BE2C (cell line): ENCODE measurements at regions not wholly inside any gene's neighbourhood (a gene's known extent, or its start where the extent isn't known, plus 50 kb on each side); places are given as distances from the start of the nearest gene placed in this dataset.

Source experiments
- DNase-seq: peaks from one replicate; pipeline ENCODE4 v3.0.0-alpha.2; 2020
- H3K27me3 ChIP-seq: fragments of 250-450 bp; sonication (Bioruptor Pico); 2 replicates; pipeline ENCODE4 v1.5.1; 2020; ENCODE audit warnings: mild to moderate bottlenecking
- H3K36me3 ChIP-seq: fragments of 250-450 bp; sonication (Bioruptor Pico); 2 replicates; pipeline ENCODE4 v1.5.1; 2020; ENCODE audit warnings: mild to moderate bottlenecking
- H3K4me1 ChIP-seq: fragments of 250-450 bp; sonication (Bioruptor Pico); 2 replicates; pipeline ENCODE4 v1.5.1; 2020
- H3K4me3 ChIP-seq: 2 replicates; pipeline ENCODE4 v1.5.1; 2011; ENCODE audit warnings: low read depth, low read length
- H3K9me3 ChIP-seq: fragments of 250-450 bp; sonication (Bioruptor Pico); 2 replicates; pipeline ENCODE4 v1.5.1; 2020
- CTCF ChIP-seq: IDR thresholded peaks from 2 replicates; pipeline ENCODE4 v1.5.1; 2012; ENCODE audit warnings: mild to moderate bottlenecking, low read depth, low read length

- no peak overlapping the region for H3K4me3 ChIP-seq
- H3K9me3 ChIP-seq, result no peaks in the 10 kb centered on the region
- no peaks in the 10 kb centered on the region for H3K4me1 ChIP-seq
- no peak for DNase-seq
- no peaks in the 10 kb centered on the region for H3K36me3 ChIP-seq
- no peak for TF ChIP-seq CTCF
- no peaks in the 10 kb centered on the region for H3K27me3 ChIP-seq
Observed at GRCh38 chr5:120380644-120381043, 83.5 kb upstream of the PRR16 start.

- no peak for DNase-seq
- no peaks in the 10 kb centered on the region for H3K4me1 ChIP-seq
- no peak for TF ChIP-seq CTCF
- no peaks in the 10 kb centered on the region for H3K27me3 ChIP-seq
- H3K36me3 ChIP-seq, result no peaks in the 10 kb centered on the region
- H3K9me3 ChIP-seq, result no peaks in the 10 kb centered on the region
- no peak overlapping the region for H3K4me3 ChIP-seq
Observed at GRCh38 chr5:120382833-120383232, 81.3 kb upstream of the PRR16 start.

GRCh38 chr5:120386981-120387380 is 77.1 kb upstream of the PRR16 start:
- TF ChIP-seq CTCF, result no peak
- Histone ChIP-seq H3K36me3 (no peaks in the 10 kb centered on the region), H3K4me1 (no peaks in the 10 kb centered on the region), H3K27me3 (no peaks in the 10 kb centered on the region), H3K9me3 (no peaks in the 10 kb centered on the region), H3K4me3 (no peak overlapping the region)
- no peak for DNase-seq

GRCh38 chr5:120388016-120388781 is 75.9 kb upstream of the PRR16 start:
- no peaks in the 10 kb centered on the region for H3K27me3 ChIP-seq
- H3K36me3 ChIP-seq, result no peaks in the 10 kb centered on the region
- H3K4me3 ChIP-seq, result no peak overlapping the region
- no peak for DNase-seq
- TF ChIP-seq CTCF, result no peak
- no peaks in the 10 kb centered on the region for H3K9me3 ChIP-seq
- H3K4me1 ChIP-seq, result no peaks in the 10 kb centered on the region

GRCh38 chr5:120394259-120394658 is 69.8 kb upstream of the PRR16 start:
- Histone ChIP-seq H3K27me3 (no peaks in the 10 kb centered on the region), H3K36me3 (no peaks in the 10 kb centered on the region), H3K4me1 (no peaks in the 10 kb centered on the region), H3K4me3 (no peak overlapping the region), H3K9me3 (no peaks in the 10 kb centered on the region)
- no peak for TF ChIP-seq CTCF
- no peak for DNase-seq

GRCh38 chr5:120396186-120396585 is 67.9 kb upstream of the PRR16 start:
- no peak overlapping the region for H3K4me3 ChIP-seq
- no peaks in the 10 kb centered on the region for H3K27me3 ChIP-seq
- DNase-seq, result no peak
- TF ChIP-seq CTCF, result no peak
- no peaks in the 10 kb centered on the region for H3K9me3 ChIP-seq
- no peaks in the 10 kb centered on the region for H3K36me3 ChIP-seq
- no peaks in the 10 kb centered on the region for H3K4me1 ChIP-seq
